ENCODE measurements at regions not wholly inside any gene's neighbourhood (a gene's known extent, or its start where the extent isn't known, plus 50 kb on each side); places are given as distances from the start of the nearest gene placed in this dataset.

- TF ChIP-seq, protein P1, sequence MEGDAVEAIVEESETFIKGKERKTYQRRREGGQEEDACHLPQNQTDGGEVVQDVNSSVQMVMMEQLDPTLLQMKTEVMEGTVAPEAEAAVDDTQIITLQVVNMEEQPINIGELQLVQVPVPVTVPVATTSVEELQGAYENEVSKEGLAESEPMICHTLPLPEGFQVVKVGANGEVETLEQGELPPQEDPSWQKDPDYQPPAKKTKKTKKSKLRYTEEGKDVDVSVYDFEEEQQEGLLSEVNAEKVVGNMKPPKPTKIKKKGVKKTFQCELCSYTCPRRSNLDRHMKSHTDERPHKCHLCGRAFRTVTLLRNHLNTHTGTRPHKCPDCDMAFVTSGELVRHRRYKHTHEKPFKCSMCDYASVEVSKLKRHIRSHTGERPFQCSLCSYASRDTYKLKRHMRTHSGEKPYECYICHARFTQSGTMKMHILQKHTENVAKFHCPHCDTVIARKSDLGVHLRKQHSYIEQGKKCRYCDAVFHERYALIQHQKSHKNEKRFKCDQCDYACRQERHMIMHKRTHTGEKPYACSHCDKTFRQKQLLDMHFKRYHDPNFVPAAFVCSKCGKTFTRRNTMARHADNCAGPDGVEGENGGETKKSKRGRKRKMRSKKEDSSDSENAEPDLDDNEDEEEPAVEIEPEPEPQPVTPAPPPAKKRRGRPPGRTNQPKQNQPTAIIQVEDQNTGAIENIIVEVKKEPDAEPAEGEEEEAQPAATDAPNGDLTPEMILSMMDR (IDR thresholded peaks at IDR 0.05; ENCODE audit: extremely low read depth, insufficient read depth, missing control alignments), result no peak
- no peak for DNase-seq (ENCODE audit: low spot score)
- in situ Hi-C loops (cut with MboI; ENCODE audit: low pct_unique_long_range_greater_than_20kb, low sequenced_read_pairs, unreplicated experiment), result no loop called here
These were observed 226.1 kb downstream of the GLRX3 start for GRCh38 chr10:130362308-130362761.

DNA sequence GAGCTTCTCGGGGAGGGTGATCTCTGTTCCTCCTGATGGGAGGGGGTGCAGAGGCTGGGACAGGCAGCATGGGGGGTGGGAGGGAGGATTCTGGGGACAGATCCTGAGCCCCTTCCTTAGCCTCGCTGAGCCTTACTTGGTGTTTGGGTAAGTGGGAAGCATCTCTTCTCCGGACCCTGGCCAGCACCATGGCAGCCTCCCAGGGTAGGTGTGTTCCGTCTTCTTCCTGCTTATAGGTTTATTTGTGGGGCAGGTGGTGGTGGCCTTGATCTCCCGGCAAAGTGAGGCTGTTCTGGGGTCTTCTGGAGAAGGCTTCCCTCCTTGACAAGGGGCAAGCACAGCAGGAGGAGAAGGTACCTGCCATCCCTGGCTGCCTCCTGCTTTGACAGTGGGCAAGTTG is 226.9 kb downstream of the GLRX3 start:
- no peak for DNase-seq (ENCODE audit: low spot score)
- TF ChIP-seq, protein P1 (IDR thresholded peaks at IDR 0.05; ENCODE audit: extremely low read depth, insufficient read depth, missing control alignments), result no peak
- in situ Hi-C loops (cut with MboI; ENCODE audit: low pct_unique_long_range_greater_than_20kb, low sequenced_read_pairs, unreplicated experiment), result no loop called here

- in situ Hi-C loops (cut with MboI; ENCODE audit: low pct_unique_long_range_greater_than_20kb, low sequenced_read_pairs, unreplicated experiment), result no loop called here
- DNase-seq (ENCODE audit: low spot score), result no peak
- TF ChIP-seq, protein P1 (IDR thresholded peaks at IDR 0.05; ENCODE audit: extremely low read depth, insufficient read depth, missing control alignments), result no peak
These were observed 227.8 kb downstream of the GLRX3 start for GRCh38 chr10:130363899-130364445.

DNA sequence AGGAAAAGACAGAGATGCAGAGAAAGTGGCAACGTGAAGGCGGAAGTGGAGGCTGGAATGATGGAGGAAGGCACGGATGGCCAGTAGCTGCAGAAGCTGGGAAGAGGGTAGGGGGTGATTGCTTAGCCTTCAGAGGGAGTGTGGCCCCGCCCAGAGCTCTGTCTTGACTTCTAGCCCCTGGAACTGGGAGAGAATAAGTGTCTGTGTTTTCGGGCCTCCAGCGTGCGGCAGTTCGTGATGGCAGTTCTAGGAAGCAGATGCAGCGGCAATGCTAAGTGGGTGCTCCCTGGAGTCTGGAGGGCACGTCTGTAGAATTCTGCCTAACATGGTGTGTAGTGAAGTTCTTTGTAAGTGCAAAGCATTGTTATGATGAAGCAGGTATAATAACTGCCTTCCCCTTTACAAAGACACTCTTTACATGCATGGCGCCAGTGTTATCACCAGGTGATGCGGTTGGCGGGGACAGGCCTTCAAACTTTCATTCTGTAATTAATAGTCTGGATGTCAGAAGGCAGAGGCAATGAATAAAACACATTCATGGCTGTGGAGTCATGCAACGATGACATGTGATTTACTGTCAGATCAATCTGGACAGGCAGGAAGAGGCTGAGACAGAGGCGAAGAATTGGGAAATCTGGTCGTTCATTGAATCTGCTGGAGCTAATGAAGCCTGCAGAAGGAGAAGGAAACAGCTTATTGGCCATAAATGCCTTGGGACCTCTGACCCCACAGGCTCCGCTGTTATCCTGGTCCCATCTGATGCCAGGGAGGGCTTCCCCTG is 228.6 kb downstream of the GLRX3 start:
- in situ Hi-C loops (cut with MboI; ENCODE audit: low pct_unique_long_range_greater_than_20kb, low sequenced_read_pairs, unreplicated experiment), result no loop called here
- TF ChIP-seq, protein P1 (IDR thresholded peaks at IDR 0.05; ENCODE audit: extremely low read depth, insufficient read depth, missing control alignments), result no peak
- no peak for DNase-seq (ENCODE audit: low spot score)

GRCh38 chr10:130368761-130369560 is 232.8 kb downstream of the GLRX3 start:
- no peak for DNase-seq (ENCODE audit: low spot score)
- TF ChIP-seq, protein P1 (IDR thresholded peaks at IDR 0.05; ENCODE audit: extremely low read depth, insufficient read depth, missing control alignments), result no peak
- in situ Hi-C loops (cut with MboI; ENCODE audit: low pct_unique_long_range_greater_than_20kb, low sequenced_read_pairs, unreplicated experiment), result no loop called here

GRCh38 chr10:130369645-130370381 is 233.6 kb downstream of the GLRX3 start:
- in situ Hi-C loops (cut with MboI; ENCODE audit: low pct_unique_long_range_greater_than_20kb, low sequenced_read_pairs, unreplicated experiment), result no loop called here
- TF ChIP-seq, protein P1 (IDR thresholded peaks at IDR 0.05; ENCODE audit: extremely low read depth, insufficient read depth, missing control alignments), result no peak
- no peak for DNase-seq (ENCODE audit: low spot score)
